ENCODE measurements at regions not wholly inside any gene's neighbourhood (a gene's known extent, or its start where the extent isn't known, plus 50 kb on each side); places are given as distances from the start of the nearest gene placed in this dataset.

GRCh38 chr11:112697391-112698178 is 263.6 kb upstream of the NCAM1 start:
- TF ChIP-seq EZH2phosphoT487 (IDR thresholded peaks at IDR 0.05; ENCODE audit: low read depth) (no peak), CTCF (IDR thresholded peaks at IDR 0.05; ENCODE audit: low read depth, low read length) (no peak)

Measured in OCI-LY3 (cell line).